Duodenal mucosa (tissue), 2 donors: ENCODE measurements at regions not wholly inside any gene's neighbourhood (a gene's known extent, or its start where the extent isn't known, plus 50 kb on each side); places are given as distances from the start of the nearest gene placed in this dataset.

Experiments
- H3K27ac ChIP-seq: one replicate; pipeline ENCODE4 v1.7.0; 2013; ENCODE audit warnings: low read depth, low read length
- H3K27me3 ChIP-seq, 2 donors: one replicate each; pipeline ENCODE4 v1.7.0; 2013; ENCODE audit warnings: low read length in 2 of 2, control low read depth in 1 of 2; ENCODE audit not compliant: insufficient read depth in 2 of 2, control insufficient read depth in 1 of 2
- H3K36me3 ChIP-seq, 2 donors: one replicate each; pipeline ENCODE4 v1.7.0; 2013; ENCODE audit warnings: low read length in 2 of 2, control low read depth in 1 of 2; ENCODE audit not compliant: insufficient read depth in 2 of 2, control insufficient read depth in 1 of 2
- H3K4me1 ChIP-seq, 2 donors: one replicate each; pipeline ENCODE4 v1.7.0; 2013; ENCODE audit warnings: low read length in 2 of 2, control low read depth in 1 of 2; ENCODE audit not compliant: insufficient read depth in 2 of 2, control insufficient read depth in 1 of 2
- H3K4me3 ChIP-seq, 2 donors: one replicate each; pipeline ENCODE4 v1.7.0; 2013; ENCODE audit warnings: low read length in 2 of 2, low read depth in 1 of 2
- H3K9ac ChIP-seq, 2 donors: one replicate each; pipeline ENCODE4 v1.7.0; 2013; ENCODE audit warnings: low read length in 2 of 2, low read depth in 1 of 2
- H3K9me3 ChIP-seq, 2 donors: one replicate each; pipeline ENCODE4 v1.7.0; 2013; ENCODE audit warnings: low read length in 2 of 2, control low read depth in 1 of 2; ENCODE audit not compliant: control insufficient read depth in 1 of 2

GRCh38 chr9:119027901-119028699, 341.1 kb downstream of the BRINP1 start:
- Histone ChIP-seq H3K4me3 (no peak overlapping the region), H3K27me3 (no peaks in the 10 kb centered on the region), H3K27ac (no peak overlapping the region), H3K9me3 (no peaks in the 10 kb centered on the region), H3K4me1 (no peaks in the 10 kb centered on the region), H3K9ac (no peak overlapping the region), H3K36me3 (no peaks in the 10 kb centered on the region)

GRCh38 chr9:119029886-119030285, 339.3 kb downstream of the BRINP1 start:
- Histone ChIP-seq H3K27me3 (no peaks in the 10 kb centered on the region), H3K9ac (no peak overlapping the region), H3K9me3 (peaks cover 0 to 4% of the 10 kb centered on the region in 2 donors), H3K4me3 (no peak overlapping the region), H3K4me1 (no peaks in the 10 kb centered on the region), H3K27ac (no peak overlapping the region), H3K36me3 (no peaks in the 10 kb centered on the region)

GRCh38 chr9:119033596-119033995, 335.6 kb downstream of the BRINP1 start:
- peaks cover 0 to 4% of the 10 kb centered on the region in 2 donors for H3K9me3 ChIP-seq
- H3K36me3 ChIP-seq: no peaks in the 10 kb centered on the region
- no peaks in the 10 kb centered on the region for H3K27me3 ChIP-seq
- no peak overlapping the region for H3K27ac ChIP-seq
- H3K4me1 ChIP-seq: no peaks in the 10 kb centered on the region
- H3K9ac ChIP-seq: no peak overlapping the region
- H3K4me3 ChIP-seq: no peak overlapping the region

- Histone ChIP-seq H3K4me1 (no peaks in the 10 kb centered on the region), H3K9ac (no peak overlapping the region), H3K9me3 (peaks cover 4 to 8% of the 10 kb centered on the region in 2 donors), H3K27ac (no peak overlapping the region), H3K27me3 (no peaks in the 10 kb centered on the region), H3K4me3 (no peak overlapping the region), H3K36me3 (no peaks in the 10 kb centered on the region)
These were observed 332.3 kb downstream of the BRINP1 start for GRCh38 chr9:119036969-119037368.

- H3K9ac ChIP-seq: no peak overlapping the region
- no peak overlapping the region for H3K27ac ChIP-seq
These were observed 325.2 kb downstream of the BRINP1 start for GRCh38 chr9:119043996-119044395.

GRCh38 chr9:119044806-119045205, 324.4 kb downstream of the BRINP1 start:
- Histone ChIP-seq H3K9me3 (peaks cover 4% of the 10 kb centered on the region in 2 donors), H3K4me3 (no peak overlapping the region), H3K27ac (no peak overlapping the region), H3K4me1 (no peaks in the 10 kb centered on the region), H3K36me3 (no peaks in the 10 kb centered on the region), H3K9ac (no peak overlapping the region), H3K27me3 (no peaks in the 10 kb centered on the region)

More at GRCh38 chr9:119043996-119044395, 325.2 kb downstream of the BRINP1 start:
- Histone ChIP-seq H3K27me3 (no peaks in the 10 kb centered on the region), H3K9me3 (peaks cover 4% of the 10 kb centered on the region in 2 donors), H3K4me1 (no peaks in the 10 kb centered on the region), H3K36me3 (no peaks in the 10 kb centered on the region), H3K4me3 (no peak overlapping the region)

- Histone ChIP-seq H3K36me3 (no peaks in the 10 kb centered on the region), H3K27me3 (no peaks in the 10 kb centered on the region), H3K4me3 (no peak overlapping the region), H3K9ac (no peak overlapping the region), H3K9me3 (no peaks in the 10 kb centered on the region), H3K27ac (no peak overlapping the region), H3K4me1 (no peaks in the 10 kb centered on the region)
These were observed 321.5 kb downstream of the BRINP1 start for GRCh38 chr9:119047513-119048307.

- Histone ChIP-seq H3K36me3 (no peaks in the 10 kb centered on the region), H3K4me1 (no peaks in the 10 kb centered on the region), H3K4me3 (no peak overlapping the region), H3K9ac (no peak overlapping the region), H3K27me3 (no peaks in the 10 kb centered on the region), H3K9me3 (no peaks in the 10 kb centered on the region), H3K27ac (no peak overlapping the region)
These were observed 319.0 kb downstream of the BRINP1 start for GRCh38 chr9:119050281-119050680.

- no peaks in the 10 kb centered on the region for H3K36me3 ChIP-seq
- no peaks in the 10 kb centered on the region for H3K27me3 ChIP-seq
- no peaks in the 10 kb centered on the region for H3K9me3 ChIP-seq
- H3K27ac ChIP-seq: no peak overlapping the region
- no peaks in the 10 kb centered on the region for H3K4me1 ChIP-seq
- H3K4me3 ChIP-seq: no peak overlapping the region
- no peak overlapping the region for H3K9ac ChIP-seq
These were observed 316.8 kb downstream of the BRINP1 start for GRCh38 chr9:119052339-119053030.

- no peaks in the 10 kb centered on the region for H3K9me3 ChIP-seq
- no peak overlapping the region for H3K9ac ChIP-seq
- no peaks in the 10 kb centered on the region for H3K4me1 ChIP-seq
- H3K4me3 ChIP-seq: no peak overlapping the region
- no peaks in the 10 kb centered on the region for H3K36me3 ChIP-seq
- no peaks in the 10 kb centered on the region for H3K27me3 ChIP-seq
- no peak overlapping the region for H3K27ac ChIP-seq
These were observed 316.2 kb downstream of the BRINP1 start for GRCh38 chr9:119053070-119053469.
